ENCODE measurements at regions not wholly inside any gene's neighbourhood (a gene's known extent, or its start where the extent isn't known, plus 50 kb on each side); places are given as distances from the start of the nearest gene placed in this dataset.

DNA sequence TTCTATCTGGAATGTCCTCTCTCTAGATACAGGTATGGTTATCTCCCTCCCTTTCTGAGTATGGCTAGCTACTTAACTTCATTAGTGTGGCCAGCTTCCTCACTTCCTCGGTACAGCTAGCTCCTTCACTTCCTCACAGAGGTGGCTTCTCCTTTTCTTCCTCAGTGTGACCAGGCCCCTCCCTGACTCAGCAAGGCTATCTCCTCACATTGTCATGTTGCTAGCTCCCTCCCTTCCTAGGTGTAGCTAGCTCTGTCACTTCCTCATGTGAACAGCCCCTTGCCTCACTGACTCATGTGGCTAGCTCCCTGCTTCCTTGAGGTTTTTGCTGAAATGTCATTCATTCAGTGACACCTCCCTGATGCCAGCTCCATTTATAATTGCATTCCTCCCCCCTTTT is 67.3 kb upstream of the DDIT4L start:
- DNase-seq, result no peak
- TF ChIP-seq CTCF (IDR thresholded peaks at IDR 0.05) (no peak), POLR2AphosphoS5 (IDR thresholded peaks at IDR 0.05) (no peak), EP300 (IDR thresholded peaks at IDR 0.05) (no peak), POLR2A (IDR thresholded peaks at IDR 0.05) (no peak)
- Histone ChIP-seq H3K27me3 (no peaks in the 10 kb centered on the region), H3K9me3 (no peaks in the 10 kb centered on the region), H3K4me1 (no peaks in the 10 kb centered on the region), H3K4me3 (no peak overlapping the region), H3K27ac (no peak overlapping the region), H3K36me3 (no peaks in the 10 kb centered on the region)
- intact Hi-C loops (cut with DNase I), result no loop called here
- 21 to 30% methylated on average over 1 of the region's 1 CpG for WGBS, 2 donors

GRCh38 chr4:100254237-100254636 is 64.0 kb upstream of the DDIT4L start:
- Histone ChIP-seq H3K9me3 (no peaks in the 10 kb centered on the region), H3K36me3 (no peaks in the 10 kb centered on the region), H3K27ac (no peak overlapping the region), H3K4me3 (no peak overlapping the region), H3K27me3 (no peaks in the 10 kb centered on the region), H3K4me1 (no peaks in the 10 kb centered on the region)
- no peak for DNase-seq
- TF ChIP-seq POLR2AphosphoS5 (IDR thresholded peaks at IDR 0.05), result no peak
- TF ChIP-seq CTCF (IDR thresholded peaks at IDR 0.05), result no peak
- no peak for TF ChIP-seq EP300 (IDR thresholded peaks at IDR 0.05)
- no peak for TF ChIP-seq POLR2A (IDR thresholded peaks at IDR 0.05)
- WGBS, 2 donors, result 57 to 70% methylated on average over 1 of the region's 1 CpG
- intact Hi-C loops (cut with DNase I), result no loop called here

GRCh38 chr4:100248476-100248875 is 58.2 kb upstream of the DDIT4L start:
- no peaks in the 10 kb centered on the region for H3K36me3 ChIP-seq
- no peaks in the 10 kb centered on the region for H3K9me3 ChIP-seq
- H3K4me1 ChIP-seq, result no peaks in the 10 kb centered on the region
- intact Hi-C loops (cut with DNase I), result no loop called here
- H3K4me3 ChIP-seq, result no peak overlapping the region
- 52 to 69% methylated on average over 3 of the region's 3 CpGs for WGBS, 2 donors
- H3K27ac ChIP-seq, result no peak overlapping the region
- DNase-seq, result no peak
- no peaks in the 10 kb centered on the region for H3K27me3 ChIP-seq
- no peak for TF ChIP-seq EP300 (IDR thresholded peaks at IDR 0.05)

DNA sequence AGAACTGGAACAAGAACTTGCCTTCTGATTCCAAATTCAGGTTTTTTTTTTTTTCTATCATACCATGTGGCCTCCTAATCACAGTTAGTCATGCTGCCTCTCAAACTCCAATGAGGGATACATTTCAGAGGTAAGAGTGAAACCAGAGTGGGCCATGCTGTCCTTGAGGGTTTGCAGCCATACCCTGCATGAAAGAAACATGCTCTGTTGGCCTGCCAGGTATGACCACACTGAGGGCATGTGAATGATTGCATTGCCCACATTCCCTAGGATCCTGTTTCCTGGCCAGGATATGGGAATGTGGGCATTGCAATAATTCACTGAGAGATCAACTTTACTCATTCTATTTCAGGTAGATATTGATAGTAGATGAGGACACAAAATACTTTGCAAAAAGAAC is 56.4 kb upstream of the DDIT4L start:
- H3K36me3 ChIP-seq, result no peaks in the 10 kb centered on the region
- no peak overlapping the region for H3K27ac ChIP-seq
- H3K9me3 ChIP-seq, result no peaks in the 10 kb centered on the region
- intact Hi-C loops (cut with DNase I), result no loop called here
- H3K4me1 ChIP-seq, result no peaks in the 10 kb centered on the region
- H3K4me3 ChIP-seq, result no peak overlapping the region
- no peak for DNase-seq
- TF ChIP-seq EP300 (IDR thresholded peaks at IDR 0.05) (no peak), CTCF (IDR thresholded peaks at IDR 0.05) (no peak), POLR2AphosphoS5 (IDR thresholded peaks at IDR 0.05) (no peak), POLR2A (IDR thresholded peaks at IDR 0.05) (no peak)
- no peaks in the 10 kb centered on the region for H3K27me3 ChIP-seq

GRCh38 chr4:100244347-100244746 is 54.1 kb upstream of the DDIT4L start:
- no peak overlapping the region for H3K4me3 ChIP-seq
- H3K4me1 ChIP-seq, result no peaks in the 10 kb centered on the region
- H3K9me3 ChIP-seq, result no peaks in the 10 kb centered on the region
- H3K27ac ChIP-seq, result no peak overlapping the region
- 88 to 91% methylated on average over 3 of the region's 3 CpGs for WGBS, 2 donors
- intact Hi-C loops (cut with DNase I), result no loop called here
- TF ChIP-seq EP300 (IDR thresholded peaks at IDR 0.05) (no peak), POLR2AphosphoS5 (IDR thresholded peaks at IDR 0.05) (no peak), CTCF (IDR thresholded peaks at IDR 0.05) (no peak), POLR2A (IDR thresholded peaks at IDR 0.05) (no peak)
- no peak for DNase-seq
- H3K27me3 ChIP-seq, result no peaks in the 10 kb centered on the region
- no peaks in the 10 kb centered on the region for H3K36me3 ChIP-seq

All from sigmoid colon (tissue), 6 donors.